ENCODE measurements at regions not wholly inside any gene's neighbourhood (a gene's known extent, or its start where the extent isn't known, plus 50 kb on each side); places are given as distances from the start of the nearest gene placed in this dataset.

GRCh38 chr3:73915886-73916285, 291.1 kb upstream of the PDZRN3 start:
- no peaks in the 10 kb centered on the region for H3K27me3 ChIP-seq (ENCODE audit: insufficient read depth, poor library complexity, severe bottlenecking)
- no peak for TF ChIP-seq CTCF (IDR thresholded peaks at IDR 0.05; ENCODE audit: poor library complexity, severe bottlenecking)
- ATAC-seq (ENCODE audit: low read depth) = no peak

GRCh38 chr3:73908218-73908617, 283.5 kb upstream of the PDZRN3 start:
- H3K36me3 ChIP-seq (ENCODE audit: low read depth) = no peaks in the 10 kb centered on the region
- H3K27me3 ChIP-seq (ENCODE audit: insufficient read depth, poor library complexity, severe bottlenecking) = no peaks in the 10 kb centered on the region
- no peak for ATAC-seq (ENCODE audit: low read depth)
- no peaks in the 10 kb centered on the region for H3K9me3 ChIP-seq (ENCODE audit: severe bottlenecking)
- no peak for TF ChIP-seq CTCF (IDR thresholded peaks at IDR 0.05; ENCODE audit: poor library complexity, severe bottlenecking)
- H3K27ac ChIP-seq (ENCODE audit: poor library complexity, severe bottlenecking) = no peak overlapping the region
- no peak overlapping the region for H3K4me3 ChIP-seq (ENCODE audit: severe bottlenecking)
- no peak for DNase-seq (ENCODE audit: low spot score)
- H3K4me1 ChIP-seq (ENCODE audit: insufficient read depth, poor library complexity, severe bottlenecking) = no peaks in the 10 kb centered on the region

More at GRCh38 chr3:73915886-73916285, 291.1 kb upstream of the PDZRN3 start:
- Histone ChIP-seq H3K27ac (ENCODE audit: poor library complexity, severe bottlenecking) (no peak overlapping the region), H3K36me3 (ENCODE audit: low read depth) (no peaks in the 10 kb centered on the region), H3K9me3 (ENCODE audit: severe bottlenecking) (no peaks in the 10 kb centered on the region), H3K4me3 (ENCODE audit: severe bottlenecking) (no peak overlapping the region), H3K4me1 (ENCODE audit: insufficient read depth, poor library complexity, severe bottlenecking) (no peaks in the 10 kb centered on the region)
- no peak for DNase-seq (ENCODE audit: low spot score)

GRCh38 chr3:73901686-73902085, 276.9 kb upstream of the PDZRN3 start:
- no peak overlapping the region for H3K4me3 ChIP-seq (ENCODE audit: severe bottlenecking)
- H3K4me1 ChIP-seq (ENCODE audit: insufficient read depth, poor library complexity, severe bottlenecking) = no peaks in the 10 kb centered on the region
- no peaks in the 10 kb centered on the region for H3K9me3 ChIP-seq (ENCODE audit: severe bottlenecking)
- DNase-seq (ENCODE audit: low spot score) (no peak), ATAC-seq (ENCODE audit: low read depth) (no peak)
- H3K36me3 ChIP-seq (ENCODE audit: low read depth) = no peaks in the 10 kb centered on the region
- H3K27me3 ChIP-seq (ENCODE audit: insufficient read depth, poor library complexity, severe bottlenecking) = no peaks in the 10 kb centered on the region
- H3K27ac ChIP-seq (ENCODE audit: poor library complexity, severe bottlenecking) = no peak overlapping the region
- TF ChIP-seq CTCF (IDR thresholded peaks at IDR 0.05; ENCODE audit: poor library complexity, severe bottlenecking) = no peak

GRCh38 chr3:73894474-73895213, 269.9 kb upstream of the PDZRN3 start:
- Histone ChIP-seq H3K4me3 (ENCODE audit: severe bottlenecking) (no peak overlapping the region), H3K36me3 (ENCODE audit: low read depth) (no peaks in the 10 kb centered on the region), H3K4me1 (ENCODE audit: insufficient read depth, poor library complexity, severe bottlenecking) (no peaks in the 10 kb centered on the region), H3K27ac (ENCODE audit: poor library complexity, severe bottlenecking) (no peak overlapping the region), H3K9me3 (ENCODE audit: severe bottlenecking) (no peaks in the 10 kb centered on the region), H3K27me3 (ENCODE audit: insufficient read depth, poor library complexity, severe bottlenecking) (no peaks in the 10 kb centered on the region)
- ATAC-seq (ENCODE audit: low read depth) (no peak), DNase-seq (ENCODE audit: low spot score) (no peak)
- TF ChIP-seq CTCF (IDR thresholded peaks at IDR 0.05; ENCODE audit: poor library complexity, severe bottlenecking) = no peak

GRCh38 chr3:73893089-73893488, 268.3 kb upstream of the PDZRN3 start:
- no peak for ATAC-seq (ENCODE audit: low read depth)

More at GRCh38 chr3:73893089-73893488, 268.3 kb upstream of the PDZRN3 start:
- H3K27me3 ChIP-seq (ENCODE audit: insufficient read depth, poor library complexity, severe bottlenecking) = peaks cover 2% of the 10 kb centered on the region
- no peaks in the 10 kb centered on the region for H3K9me3 ChIP-seq (ENCODE audit: severe bottlenecking)
- no peaks in the 10 kb centered on the region for H3K36me3 ChIP-seq (ENCODE audit: low read depth)
- H3K4me3 ChIP-seq (ENCODE audit: severe bottlenecking) = no peak overlapping the region
- DNase-seq (ENCODE audit: low spot score) = no peak
- H3K4me1 ChIP-seq (ENCODE audit: insufficient read depth, poor library complexity, severe bottlenecking) = no peaks in the 10 kb centered on the region
- no peak for TF ChIP-seq CTCF (IDR thresholded peaks at IDR 0.05; ENCODE audit: poor library complexity, severe bottlenecking)
- H3K27ac ChIP-seq (ENCODE audit: poor library complexity, severe bottlenecking) = no peak overlapping the region

Data from RWPE2 (cell line).